ENCODE measurements at regions not wholly inside any gene's neighbourhood (a gene's known extent, or its start where the extent isn't known, plus 50 kb on each side); places are given as distances from the start of the nearest gene placed in this dataset.
A peak's percentile ranks its signal among the peaks of the same experiment; 100 is the strongest.

GRCh38 chr1:90561911-90562310 lies 155.2 kb downstream of the BARHL2 start:
- intact Hi-C loops (cut with micrococcal nuclease) = no loop called here
- H3K27ac ChIP-seq (ENCODE audit: low read depth, low read length) = no peak overlapping the region
- H3K4me2 ChIP-seq (ENCODE audit: low read length) = no peak overlapping the region
- ChIA-PET POLR2A (no interaction called here), CTCF (interaction anchor here (1.3 to 1.5 kb wide), 2 partner anchors 17 to 19 kb away, joined by 3 to 6 read pairs; no protein-coding TSS in a partner anchor), RAD21 (ENCODE audit: low non-redundant PET in 1 of 2, low total read pairs in 2 of 2, uncharacterized antibody in 2 of 2, unreplicated experiment in 2 of 2) (no interaction called here)
- no peaks in the 10 kb centered on the region for H3K9me2 ChIP-seq (ENCODE audit: insufficient read depth)
- no peaks in the 10 kb centered on the region for H3K9me3 ChIP-seq (ENCODE audit: control insufficient read depth in 1 of 2, insufficient read depth in 1 of 2, low read depth in 1 of 2, low read length in 2 of 2)
- no peak overlapping the region for H3K9ac ChIP-seq (ENCODE audit: low read length)
- no peaks in the 10 kb centered on the region for H4K20me1 ChIP-seq (ENCODE audit: insufficient read depth)
- no peak overlapping the region for H3K4me3 ChIP-seq (replicated peaks in 1 of 2; ENCODE audit: low read depth in 1 of 2, low read length in 2 of 2)
- H3K36me3 ChIP-seq (ENCODE audit: control insufficient read depth in 1 of 2, insufficient read depth in 2 of 2, low read length in 2 of 2) = no peaks in the 10 kb centered on the region
- no peaks in the 10 kb centered on the region for H3K4me1 ChIP-seq (ENCODE audit: control insufficient read depth in 1 of 2, insufficient read depth in 2 of 2, low read length in 2 of 2)
- peaks cover 36% of the 10 kb centered on the region for H3K27me3 ChIP-seq (ENCODE audit: insufficient read depth, low read length)
- ATAC-seq = peak; percentile 67
- TF ChIP-seq RAD21 (IDR thresholded peaks at IDR 0.05; ENCODE audit: low read depth) (no peak), EGR1 (IDR thresholded peaks at IDR 0.05; ENCODE audit: low read depth) (no peak)
- TF ChIP-seq, protein P1, sequence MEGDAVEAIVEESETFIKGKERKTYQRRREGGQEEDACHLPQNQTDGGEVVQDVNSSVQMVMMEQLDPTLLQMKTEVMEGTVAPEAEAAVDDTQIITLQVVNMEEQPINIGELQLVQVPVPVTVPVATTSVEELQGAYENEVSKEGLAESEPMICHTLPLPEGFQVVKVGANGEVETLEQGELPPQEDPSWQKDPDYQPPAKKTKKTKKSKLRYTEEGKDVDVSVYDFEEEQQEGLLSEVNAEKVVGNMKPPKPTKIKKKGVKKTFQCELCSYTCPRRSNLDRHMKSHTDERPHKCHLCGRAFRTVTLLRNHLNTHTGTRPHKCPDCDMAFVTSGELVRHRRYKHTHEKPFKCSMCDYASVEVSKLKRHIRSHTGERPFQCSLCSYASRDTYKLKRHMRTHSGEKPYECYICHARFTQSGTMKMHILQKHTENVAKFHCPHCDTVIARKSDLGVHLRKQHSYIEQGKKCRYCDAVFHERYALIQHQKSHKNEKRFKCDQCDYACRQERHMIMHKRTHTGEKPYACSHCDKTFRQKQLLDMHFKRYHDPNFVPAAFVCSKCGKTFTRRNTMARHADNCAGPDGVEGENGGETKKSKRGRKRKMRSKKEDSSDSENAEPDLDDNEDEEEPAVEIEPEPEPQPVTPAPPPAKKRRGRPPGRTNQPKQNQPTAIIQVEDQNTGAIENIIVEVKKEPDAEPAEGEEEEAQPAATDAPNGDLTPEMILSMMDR (IDR thresholded peaks at IDR 0.05 in 2 of 3, conservative IDR thresholded peaks at IDR 0.05 in 1 of 3; ENCODE audit: borderline replicate concordance in 1 of 3, insufficient read depth in 1 of 3, low read depth in 2 of 3, low read length in 2 of 3) = peak in 2 of 3 experiments; percentile 31 to 32; a peak in 2 of 6 replicates
- H3K79me2 ChIP-seq (ENCODE audit: insufficient read depth, low read length) = no peaks in the 10 kb centered on the region
- no peak for DNase-seq (ENCODE audit: low read depth, low spot score)
- no TSS peak for BruUV-seq (replicated peaks)
- H2AFZ ChIP-seq (ENCODE audit: low read depth, low read length, poor library complexity, severe bottlenecking) = no peak overlapping the region

DNA sequence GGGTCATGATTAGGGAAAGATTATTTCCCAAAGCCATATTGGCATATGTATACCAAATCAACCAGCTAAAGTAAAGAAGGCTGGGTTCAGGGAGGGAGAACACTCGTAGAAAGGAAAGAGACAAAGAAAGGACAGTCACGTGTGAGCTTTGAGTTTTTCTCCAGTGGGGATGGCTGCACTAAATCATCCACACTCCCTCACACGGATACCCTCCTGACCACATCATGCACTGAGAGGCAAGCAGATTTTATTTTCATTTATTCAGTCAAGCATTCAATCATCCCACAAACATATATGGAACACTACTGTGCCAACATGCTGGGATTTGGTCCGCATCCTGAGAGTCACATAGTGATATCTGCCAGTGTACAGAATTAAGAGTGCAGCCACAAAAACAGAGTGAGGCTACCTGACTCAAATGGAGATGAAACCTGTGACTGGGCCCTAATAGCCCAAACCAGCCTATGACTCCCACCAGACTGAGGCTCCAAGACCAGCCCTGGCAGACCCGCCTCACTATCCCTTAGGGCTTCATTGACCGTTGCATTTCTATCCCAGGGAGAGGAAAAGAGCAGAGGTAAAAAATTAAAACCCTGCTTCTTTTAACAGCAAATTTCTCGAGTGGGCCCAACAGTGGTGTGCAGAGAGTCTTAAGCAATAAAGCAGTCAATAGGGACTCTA lies 155.9 kb downstream of the BARHL2 start:
- Histone ChIP-seq H3K4me2 (ENCODE audit: low read length) (no peak overlapping the region), H3K9ac (ENCODE audit: low read length) (no peak overlapping the region), H3K9me3 (ENCODE audit: control insufficient read depth in 1 of 2, insufficient read depth in 1 of 2, low read depth in 1 of 2, low read length in 2 of 2) (no peaks in the 10 kb centered on the region), H3K9me2 (ENCODE audit: insufficient read depth) (no peaks in the 10 kb centered on the region), H2AFZ (ENCODE audit: low read depth, low read length, poor library complexity, severe bottlenecking) (no peak overlapping the region), H4K20me1 (ENCODE audit: insufficient read depth) (no peaks in the 10 kb centered on the region), H3K4me1 (ENCODE audit: control insufficient read depth in 1 of 2, insufficient read depth in 2 of 2, low read length in 2 of 2) (no peaks in the 10 kb centered on the region), H3K27ac (ENCODE audit: low read depth, low read length) (no peak overlapping the region), H3K36me3 (ENCODE audit: control insufficient read depth in 1 of 2, insufficient read depth in 2 of 2, low read length in 2 of 2) (no peaks in the 10 kb centered on the region), H3K4me3 (replicated peaks in 1 of 2; ENCODE audit: low read depth in 1 of 2, low read length in 2 of 2) (no peak overlapping the region), H3K27me3 (ENCODE audit: insufficient read depth, low read length) (peaks cover 32% of the 10 kb centered on the region), H3K79me2 (ENCODE audit: insufficient read depth, low read length) (no peaks in the 10 kb centered on the region)
- ATAC-seq (no peak), DNase-seq (ENCODE audit: low read depth, low spot score) (no peak)
- RAD21 ChIA-PET (ENCODE audit: low non-redundant PET in 1 of 2, low total read pairs in 2 of 2, uncharacterized antibody in 2 of 2, unreplicated experiment in 2 of 2) = no interaction called here
- POLR2A ChIA-PET = no interaction called here
- CTCF ChIA-PET = interaction anchor here (1.1 to 1.5 kb wide), 3 partner anchors 18 to 19 kb away, joined by 3 to 6 read pairs (median 5); no protein-coding TSS in a partner anchor
- intact Hi-C loops (cut with micrococcal nuclease) = no loop called here
- no TSS peak for BruUV-seq (replicated peaks)
- TF ChIP-seq ZFX (IDR thresholded peaks at IDR 0.05) (no peak), SRF (IDR thresholded peaks at IDR 0.05; ENCODE audit: low read depth) (no peak), ZBTB33 (IDR thresholded peaks at IDR 0.05; ENCODE audit: extremely low read depth, insufficient replicate concordance, low read length) (no peak), JUND (IDR thresholded peaks at IDR 0.05) (no peak), SP1 (IDR thresholded peaks at IDR 0.05; ENCODE audit: low read depth) (no peak), POLR2A (IDR thresholded peaks at IDR 0.05; ENCODE audit: borderline replicate concordance, extremely low read depth, insufficient read depth, insufficient read length) (no peak), YY1 (IDR thresholded peaks at IDR 0.05; ENCODE audit: extremely low read depth, insufficient replicate concordance, low read depth, low read length) (no peak), CEBPB (IDR thresholded peaks at IDR 0.05; ENCODE audit: low read depth) (no peak), CBX3 (IDR thresholded peaks at IDR 0.05; ENCODE audit: low read depth) (no peak), EZH2 (IDR thresholded peaks at IDR 0.05) (no peak)
- TF ChIP-seq, protein P1 (IDR thresholded peaks at IDR 0.05 in 2 of 3, conservative IDR thresholded peaks at IDR 0.05 in 1 of 3; ENCODE audit: borderline replicate concordance in 1 of 3, insufficient read depth in 1 of 3, low read depth in 2 of 3, low read length in 2 of 3) = no peak
- TF ChIP-seq, protein P2, sequence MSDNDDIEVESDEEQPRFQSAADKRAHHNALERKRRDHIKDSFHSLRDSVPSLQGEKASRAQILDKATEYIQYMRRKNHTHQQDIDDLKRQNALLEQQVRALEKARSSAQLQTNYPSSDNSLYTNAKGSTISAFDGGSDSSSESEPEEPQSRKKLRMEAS (IDR thresholded peaks at IDR 0.05) = no peak
